ENCODE measurements at regions not wholly inside any gene's neighbourhood (a gene's known extent, or its start where the extent isn't known, plus 50 kb on each side); places are given as distances from the start of the nearest gene placed in this dataset.

GRCh38 chr12:127358888-127359287 lies 908.1 kb upstream of the TMEM132C start:
- DNase-seq = no peak

GRCh38 chr12:127360580-127360979 lies 906.4 kb upstream of the TMEM132C start:
- no peak for DNase-seq

- DNase-seq = no peak
These were observed 904.8 kb upstream of the TMEM132C start for GRCh38 chr12:127362121-127362520.

DNA sequence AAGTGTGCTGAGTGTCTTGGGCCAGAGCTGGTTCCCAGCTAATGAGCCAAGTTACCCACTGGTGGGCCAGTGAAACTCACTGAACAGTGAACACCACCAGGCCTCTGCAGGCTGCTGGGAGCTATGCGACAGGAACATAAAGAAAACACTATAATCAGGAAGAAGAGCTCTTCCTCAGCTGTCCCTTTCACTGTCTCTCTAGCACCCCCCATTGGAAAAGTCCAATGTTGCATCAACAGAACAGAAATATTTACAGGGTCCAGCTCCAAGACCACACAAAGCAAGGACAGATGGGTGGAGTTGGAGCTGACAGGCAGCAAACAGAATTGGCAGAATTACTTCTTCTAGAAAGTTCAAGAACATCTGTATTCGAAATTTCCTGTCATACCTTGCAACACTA lies 903.6 kb upstream of the TMEM132C start:
- DNase-seq = no peak

- no peak for DNase-seq
These were observed 893.4 kb upstream of the TMEM132C start for GRCh38 chr12:127373559-127373958.

DNA sequence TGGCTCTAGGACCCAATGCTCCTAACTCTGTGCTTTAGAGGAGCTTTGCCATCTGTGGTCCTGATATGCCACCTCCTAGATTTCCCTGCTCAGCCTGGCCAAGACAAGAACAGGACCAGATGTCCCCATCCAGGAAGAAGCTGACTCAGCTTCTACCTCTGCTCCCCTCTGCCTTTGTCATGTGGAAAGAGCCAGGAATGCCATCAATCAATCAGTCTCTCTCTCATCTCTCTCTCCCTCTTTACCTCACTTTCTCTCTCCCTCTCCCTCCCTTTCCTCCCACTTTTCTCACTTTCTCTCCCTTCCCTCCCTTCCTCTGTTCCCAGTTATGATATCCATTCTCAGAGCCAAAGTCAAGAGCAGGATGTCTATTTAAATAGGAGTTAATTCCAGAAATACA lies 892.5 kb upstream of the TMEM132C start:
- DNase-seq = no peak

DNA sequence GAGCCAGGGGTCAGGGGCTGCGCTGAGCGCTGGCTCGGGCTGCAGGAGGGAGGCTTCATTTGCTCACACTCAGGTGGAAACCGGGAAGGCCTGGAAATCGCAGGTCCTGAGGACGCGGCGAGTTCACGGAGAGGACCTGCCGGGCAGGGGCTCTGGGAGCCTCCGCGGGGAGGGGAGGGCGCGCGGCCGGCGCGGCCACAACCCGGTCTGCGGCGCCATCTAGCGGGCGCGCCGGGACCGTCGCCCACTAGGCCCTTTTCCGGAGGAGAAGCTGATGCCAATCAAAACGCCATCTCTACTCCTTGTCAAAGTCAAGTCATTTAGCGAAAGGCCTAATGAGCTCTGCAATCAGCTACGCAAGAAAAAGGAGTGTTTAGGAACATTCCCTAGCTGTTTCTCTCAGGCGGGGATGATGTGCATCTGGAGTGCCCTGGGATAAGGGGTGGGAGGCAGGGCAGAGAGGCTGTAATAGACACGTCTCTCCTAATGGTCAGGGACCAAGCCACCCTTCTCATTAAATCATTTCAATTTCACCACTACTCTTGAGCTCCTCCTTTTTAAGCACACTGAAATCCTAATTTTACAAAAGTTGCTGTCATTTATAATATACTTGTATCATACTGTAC lies 885.8 kb upstream of the TMEM132C start:
- DNase-seq = peak; percentile 41 to 44

DNA sequence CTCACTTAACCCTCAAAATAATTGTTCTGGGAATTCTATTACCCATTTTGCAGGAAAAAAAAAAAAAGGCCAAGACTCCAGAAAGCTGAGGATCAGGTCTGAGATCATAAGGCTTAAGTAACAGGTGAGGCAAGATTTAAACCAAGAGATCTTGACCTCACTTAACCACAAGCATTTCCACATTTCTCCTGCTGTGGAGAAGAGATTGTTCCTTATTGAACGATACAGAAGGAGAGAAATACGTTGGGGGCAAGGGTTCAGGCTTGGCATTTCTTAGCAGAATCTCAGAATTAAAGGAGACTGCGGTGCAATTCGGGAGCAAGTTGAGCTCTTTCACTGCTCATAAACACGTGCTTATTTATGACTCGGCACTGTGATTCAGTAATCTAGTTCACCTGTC lies 885.3 kb upstream of the TMEM132C start:
- no peak for DNase-seq

- no peak for DNase-seq
These were observed 883.7 kb upstream of the TMEM132C start for GRCh38 chr12:127383281-127383680.

- DNase-seq = no peak
These were observed 880.2 kb upstream of the TMEM132C start for GRCh38 chr12:127386723-127387122.

- no peak for DNase-seq
These were observed 878.0 kb upstream of the TMEM132C start for GRCh38 chr12:127388985-127389384.

DNA sequence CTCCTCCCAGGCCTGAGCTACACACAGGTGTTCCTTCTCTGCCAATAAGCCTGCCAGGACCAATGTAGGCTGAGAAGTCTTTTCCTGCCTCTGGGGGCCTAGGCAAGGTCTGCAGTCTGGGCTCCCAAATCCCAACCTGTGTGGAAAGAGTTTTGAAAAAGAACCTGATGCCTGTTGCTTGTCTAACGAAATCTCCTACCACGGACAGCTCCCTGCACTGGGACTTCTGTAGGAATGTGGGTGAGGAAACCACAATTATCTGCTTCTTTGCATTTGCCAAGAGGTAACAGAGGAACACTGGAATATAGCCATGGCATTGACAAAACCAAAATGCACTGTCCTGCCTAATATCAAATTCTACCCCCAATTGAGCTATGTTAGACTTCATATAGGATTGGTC lies 877.0 kb upstream of the TMEM132C start:
- no peak for DNase-seq

DNA sequence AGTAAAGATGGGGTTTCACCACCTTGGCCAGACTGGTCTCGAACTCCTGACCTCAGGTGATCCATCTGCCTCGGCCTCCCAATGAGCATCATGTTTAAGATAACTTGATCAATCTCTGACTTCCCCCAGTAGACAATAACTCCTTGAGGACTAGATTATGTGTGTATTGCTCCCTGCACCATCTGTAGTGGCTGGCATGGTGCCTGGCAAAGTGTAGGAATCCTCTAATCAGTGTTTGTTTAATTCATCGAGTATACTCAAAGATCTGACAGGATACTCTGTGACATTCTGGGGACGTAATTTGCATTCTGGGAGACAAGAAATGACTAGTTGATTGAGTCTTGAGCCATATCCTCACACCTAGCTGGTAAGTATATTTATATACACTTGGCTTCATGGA lies 873.5 kb upstream of the TMEM132C start:
- no peak for DNase-seq

GRCh38 chr12:127393896-127394295 lies 873.1 kb upstream of the TMEM132C start:
- DNase-seq = no peak

DNA sequence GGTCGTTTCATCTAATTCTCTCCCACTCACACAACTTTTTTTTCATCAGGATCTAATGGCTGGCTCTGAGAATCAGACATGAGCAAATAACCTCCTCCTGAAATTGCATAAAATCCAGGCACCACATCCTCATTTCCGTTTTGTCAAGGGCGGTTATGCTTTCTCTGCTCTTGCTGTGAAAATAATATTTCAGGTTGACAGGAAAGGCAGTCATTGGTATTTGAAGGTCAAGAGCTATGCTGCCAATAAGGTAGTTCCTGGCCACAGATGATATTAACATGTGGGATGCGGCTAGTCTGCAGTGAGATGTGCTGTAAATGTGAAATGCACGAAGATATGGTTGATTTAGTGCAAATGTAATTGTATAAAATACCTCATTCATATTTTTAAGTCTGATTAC lies 870.2 kb upstream of the TMEM132C start:
- no peak for DNase-seq

DNA sequence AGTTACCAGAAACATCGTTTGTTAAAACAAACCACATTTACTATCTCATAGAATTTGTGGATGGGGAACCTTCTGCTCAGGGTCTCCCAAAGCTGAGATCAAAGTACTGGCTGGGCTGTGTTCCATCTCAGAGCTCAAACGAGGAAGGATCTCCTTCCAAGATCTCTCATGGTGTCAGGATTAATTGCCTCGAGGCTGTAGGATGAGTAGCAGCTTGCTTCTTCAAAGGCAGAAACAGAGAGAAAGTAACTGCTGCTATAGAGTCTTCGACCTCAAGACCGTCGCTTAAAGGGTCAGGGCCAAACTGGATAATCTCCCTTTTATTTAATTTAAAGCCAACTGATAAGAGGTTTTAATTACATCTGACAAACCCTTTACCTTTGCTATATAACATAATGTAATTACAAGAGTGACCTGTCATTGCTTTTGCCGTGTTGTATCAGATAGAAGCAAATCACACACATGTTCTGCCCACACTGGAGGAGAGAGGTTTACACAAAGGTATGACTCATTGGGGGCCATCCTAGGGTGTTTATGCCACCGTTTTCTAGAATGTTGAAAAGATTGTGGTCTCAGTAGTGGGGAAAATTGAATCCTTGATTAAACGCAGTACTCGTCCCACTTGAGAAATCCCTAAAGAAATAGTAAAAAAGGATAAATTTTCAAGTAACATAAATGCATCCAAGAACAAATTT lies 868.8 kb upstream of the TMEM132C start:
- DNase-seq = no peak

DNA sequence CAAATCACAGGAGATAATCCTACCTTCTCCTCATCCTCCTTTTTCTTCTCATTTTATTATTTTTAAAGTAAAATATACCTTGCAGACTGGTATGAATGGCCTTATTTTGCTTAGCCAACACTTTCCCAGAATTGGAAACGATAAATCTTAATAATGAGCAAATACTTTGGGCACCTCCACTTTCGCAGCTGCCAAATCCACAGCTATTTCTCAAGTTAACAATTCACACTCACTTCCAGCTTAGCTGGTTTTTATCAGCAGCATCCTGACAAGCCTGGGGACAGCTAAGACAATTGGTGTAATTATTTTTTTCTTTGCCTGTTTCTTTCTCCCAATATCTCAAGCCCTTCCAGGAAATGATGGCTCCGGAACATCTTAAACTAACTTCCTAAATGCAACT lies 867.5 kb upstream of the TMEM132C start:
- DNase-seq = no peak

GRCh38 chr12:127400221-127400620 lies 866.7 kb upstream of the TMEM132C start:
- DNase-seq = no peak

- DNase-seq = no peak
These were observed 866.0 kb upstream of the TMEM132C start for GRCh38 chr12:127401005-127401404.

DNA sequence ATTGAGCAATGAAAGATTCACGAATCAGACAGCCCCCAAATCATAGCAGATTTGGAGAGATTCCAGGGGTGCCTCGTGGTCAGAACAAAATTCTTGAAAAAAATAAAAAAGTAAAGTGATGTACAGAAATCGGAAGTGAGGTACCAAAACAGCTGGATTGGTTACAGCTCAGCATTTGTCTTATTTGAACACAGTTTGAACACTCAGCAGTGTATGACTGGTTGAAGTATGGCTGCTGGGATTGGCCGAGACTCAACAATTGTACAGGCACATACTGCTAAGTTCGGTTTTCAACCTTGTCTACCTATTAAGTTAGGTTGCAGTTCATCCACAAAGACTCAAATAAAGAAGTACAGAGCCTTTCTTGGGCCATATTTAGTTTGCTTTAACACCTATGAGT lies 865.4 kb upstream of the TMEM132C start:
- DNase-seq = no peak

DNA sequence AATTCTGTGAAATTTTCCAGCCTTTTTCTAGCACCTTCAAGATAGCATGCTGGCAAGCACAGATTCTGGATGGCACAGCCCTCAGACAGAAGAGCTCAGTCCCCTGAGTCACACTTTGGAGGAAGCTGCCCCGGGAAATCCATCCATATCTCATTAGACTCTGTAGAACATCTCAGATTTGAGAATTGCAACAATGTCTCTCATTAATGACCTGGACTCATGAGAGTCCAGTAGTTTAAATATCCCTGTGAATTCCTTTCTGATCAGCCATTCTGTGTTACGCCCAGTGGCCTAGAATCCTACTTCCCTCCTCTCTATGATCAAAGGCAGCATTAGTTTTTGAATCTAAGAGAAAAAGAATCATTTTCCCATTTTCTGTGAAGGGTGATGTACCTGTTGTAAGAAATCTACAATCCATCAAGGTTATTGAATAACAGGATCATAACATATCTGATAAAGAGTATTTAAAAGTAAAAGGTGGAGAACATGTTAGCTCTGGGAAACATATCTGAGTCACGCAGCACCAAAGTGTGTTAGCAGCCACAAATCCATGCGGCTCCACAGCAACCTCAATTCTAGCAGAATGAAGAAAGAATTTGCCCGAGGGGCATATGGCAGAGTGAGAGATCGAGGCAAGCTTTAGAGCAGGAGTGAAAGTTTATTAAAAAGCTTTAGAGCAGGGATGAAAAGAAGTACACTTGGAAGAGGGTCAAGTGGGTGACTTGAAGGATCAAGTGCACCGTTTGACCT lies 855.6 kb upstream of the TMEM132C start:
- no peak for DNase-seq

GRCh38 chr12:127411981-127412380 lies 855.0 kb upstream of the TMEM132C start:
- no peak for DNase-seq

GRCh38 chr12:127412866-127413265 lies 854.1 kb upstream of the TMEM132C start:
- no peak for DNase-seq

DNA sequence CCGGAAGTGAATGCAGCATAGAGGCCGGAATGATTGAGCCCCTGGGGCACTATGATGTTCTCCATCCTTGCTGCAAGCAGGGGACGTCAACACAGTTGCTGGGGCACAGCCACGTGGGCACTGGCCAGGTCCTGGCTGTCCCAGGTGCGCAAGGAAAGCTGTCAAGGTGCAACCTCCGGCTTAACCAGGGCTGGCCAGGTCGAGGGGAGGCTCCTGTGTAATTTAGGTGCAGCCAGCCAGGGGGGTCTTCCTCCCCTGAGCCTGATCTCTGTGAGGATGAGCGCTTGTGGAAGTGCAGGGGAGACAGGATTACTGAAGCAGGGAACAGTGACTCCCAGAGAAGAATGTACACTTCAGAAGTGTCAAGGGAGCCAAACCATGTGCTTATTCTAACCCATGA lies 852.8 kb upstream of the TMEM132C start:
- DNase-seq = no peak

Measured in activated CD4-positive, alpha-beta T cell treated with anti-CD3 and anti-CD28 coated beads, Interleukin-2, amount 50 U/mL, for 48 hours (primary cell).